NT2/D1 (cell line): ENCODE measurements at regions not wholly inside any gene's neighbourhood (a gene's known extent, or its start where the extent isn't known, plus 50 kb on each side); places are given as distances from the start of the nearest gene placed in this dataset.

ENCODE experiments used
- YY1 ChIP-seq: IDR thresholded peaks from 2 replicates; pipeline ENCODE4 v1.6.1; 2011; ENCODE audit not compliant: insufficient read length, insufficient read depth
- ZNF274 ChIP-seq: IDR thresholded peaks from 2 replicates; pipeline ENCODE4 v1.6.1; 2011; ENCODE audit warnings: mild to moderate bottlenecking, low read depth, low read length

DNA sequence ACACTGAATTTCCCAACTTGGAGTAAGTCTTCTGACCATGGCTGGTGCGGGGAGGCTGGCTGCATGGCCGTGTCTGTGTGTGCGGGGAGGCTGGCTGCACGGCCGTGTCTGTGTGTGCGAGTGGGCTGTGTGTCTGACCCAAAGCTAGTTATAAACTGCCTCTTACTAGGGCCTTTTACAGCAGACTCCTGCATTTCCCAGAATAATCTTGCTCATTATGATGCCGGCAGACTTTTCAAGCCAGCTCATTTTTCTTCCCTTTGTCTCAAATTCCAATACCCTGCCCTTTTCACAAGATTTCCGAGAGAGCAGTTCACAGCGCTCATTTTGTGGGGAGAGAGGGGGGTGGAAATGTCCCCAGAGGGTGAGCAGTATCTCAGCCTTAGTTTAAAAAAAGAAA, 470.7 kb upstream of the BRINP1 start:
- TF ChIP-seq ZNF274 (no peak), YY1 (no peak)
